B cell (primary cell): ENCODE measurements at regions not wholly inside any gene's neighbourhood (a gene's known extent, or its start where the extent isn't known, plus 50 kb on each side); places are given as distances from the start of the nearest gene placed in this dataset.

Experiments used
- CTCF ChIP-seq: fragments of 200-600 bp; IDR thresholded peaks from one replicate; pipeline ENCODE4 v1.8.0; 2022; ENCODE audit warnings: antibody characterized with exemption, mild to moderate bottlenecking
- EZH2 ChIP-seq: IDR thresholded peaks from 2 replicates; pipeline ENCODE4 v1.6.1; 2012; ENCODE audit warnings: borderline replicate concordance, low read depth, mild to moderate bottlenecking, moderate library complexity, low read length; ENCODE audit not compliant: insufficient read depth, poor library complexity, severe bottlenecking

DNA sequence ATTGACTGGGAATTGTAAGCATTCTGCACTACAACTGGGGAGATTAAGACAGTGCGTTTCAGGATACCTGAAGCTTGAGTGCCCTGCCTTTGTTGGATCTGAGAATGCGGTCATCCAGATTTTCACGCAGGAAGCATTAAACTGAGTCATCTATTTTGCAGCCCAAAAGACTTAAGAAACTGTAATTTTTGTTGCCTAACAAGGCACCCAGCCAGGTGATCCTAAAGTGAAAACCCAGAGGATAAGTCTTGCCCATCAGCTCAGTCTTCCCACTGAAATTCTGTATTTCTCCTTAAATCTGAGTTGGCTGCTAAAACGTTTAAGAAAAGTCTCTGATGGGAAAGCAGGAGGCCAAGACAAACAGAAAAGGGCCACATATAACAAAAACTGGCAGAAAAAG is 242.5 kb upstream of the TMCO5A start:
- no peak for TF ChIP-seq CTCF
- TF ChIP-seq EZH2: no peak
